OCI-LY7 (cell line): ENCODE measurements at regions not wholly inside any gene's neighbourhood (a gene's known extent, or its start where the extent isn't known, plus 50 kb on each side); places are given as distances from the start of the nearest gene placed in this dataset.
A peak's percentile ranks its signal among the peaks of the same experiment; 100 is the strongest.

Experiments used
- BruUV-seq: library from RNA; stranded (reverse); fragments of 400-500 nt; replicated peaks from 2 replicates; lab custom pipeline; 2021; lab: Mats Ljungman, UMichigan
- CTCF ChIA-PET: fragments of 300-600 bp; sonication (Branson Sonifier 250); formaldehyde crosslinking; loops from one replicate; lab custom pipeline; 2022; ENCODE audit warnings: antibody characterized with exemption; ENCODE audit not compliant: unreplicated experiment; lab: Charles Lee
- POLR2A ChIA-PET: fragments of 300-600 bp; sonication (Branson Sonifier 250); formaldehyde crosslinking; loops from one replicate; lab custom pipeline; 2022; ENCODE audit warnings: antibody characterized with exemption; lab: Charles Lee
- DNase-seq: peaks from one replicate; pipeline ENCODE4 v3.0.0-alpha.2; 2015; ENCODE audit warnings: low spot score
- H2AFZ ChIP-seq: fragments of 200-600 bp; sonication (generic), shearing (Covaris generic); 2 replicates; pipeline ENCODE4 v1.6.1; 2014; ENCODE audit warnings: mild to moderate bottlenecking, antibody characterized with exemption, low read length, moderate library complexity
- H3K27ac ChIP-seq: fragments of 200-600 bp; sonication (generic); 2 replicates; pipeline ENCODE4 v1.5.1; 2014; ENCODE audit warnings: mixed run types, low read depth, mild to moderate bottlenecking, moderate library complexity, low read length, inconsistent platforms; ENCODE audit not compliant: poor library complexity, severe bottlenecking
- H3K36me3 ChIP-seq: fragments of 200-600 bp; sonication (generic); 2 replicates; pipeline ENCODE4 v1.6.1; 2014; ENCODE audit warnings: mild to moderate bottlenecking, antibody characterized with exemption, low read length, moderate library complexity, mixed read lengths; ENCODE audit not compliant: insufficient read depth
- H3K4me1 ChIP-seq: fragments of 200-600 bp; sonication (generic); 2 replicates; pipeline ENCODE4 v1.5.1; 2014; ENCODE audit warnings: mild to moderate bottlenecking, low read length; ENCODE audit not compliant: insufficient read depth, poor library complexity, severe bottlenecking
- H3K4me2 ChIP-seq: fragments of 200-600 bp; sonication (generic); 2 replicates; pipeline ENCODE4 v1.6.1; 2014; ENCODE audit warnings: mild to moderate bottlenecking, low read length
- H3K4me3 ChIP-seq: fragments of 200-600 bp; sonication (generic); 2 replicates; pipeline ENCODE4 v1.5.1; 2014; ENCODE audit warnings: mild to moderate bottlenecking, low read depth, low read length; ENCODE audit not compliant: poor library complexity, severe bottlenecking
- H3K79me2 ChIP-seq: fragments of 200-600 bp; sonication (generic); 2 replicates; pipeline ENCODE4 v1.6.1; 2016; ENCODE audit warnings: low read depth, mild to moderate bottlenecking, low read length, moderate library complexity, mixed read lengths; ENCODE audit not compliant: insufficient read depth
- H3K9me2 ChIP-seq: fragments of 200-600 bp; sonication (generic); 2 replicates; pipeline ENCODE4 v1.6.1; 2016; ENCODE audit warnings: mild to moderate bottlenecking, low read length, mixed read lengths; ENCODE audit not compliant: insufficient read depth
- H3K9me3 ChIP-seq: fragments of 200-600 bp; sonication (generic); 2 replicates; pipeline ENCODE4 v1.6.1; 2014; ENCODE audit warnings: mild to moderate bottlenecking, mixed run types, low read length, mixed read lengths
- H4K20me1 ChIP-seq: fragments of 200-600 bp; sonication (generic); 2 replicates; pipeline ENCODE4 v1.6.1; 2014; ENCODE audit warnings: mild to moderate bottlenecking, antibody characterized with exemption, low read length, moderate library complexity, mixed read lengths; ENCODE audit not compliant: insufficient read depth
- EZH2phosphoT487 ChIP-seq: fragments of 200-600 bp; sonication (generic); IDR thresholded peaks from 2 replicates; pipeline ENCODE4 v1.6.1; 2018; ENCODE audit warnings: low read depth, borderline replicate concordance, mild to moderate bottlenecking, mixed run types, antibody characterized with exemption, low read length, moderate library complexity, mixed read lengths
- intact Hi-C: fragments of 100-400 bp; cut with micrococcal nuclease; formaldehyde crosslinking; loops from one replicate; pipeline ENCODE4 v1.10.0; 2022; ENCODE audit not compliant: unreplicated experiment
- TF ChIP-seq, protein P1 (sequence below): fragments of 200-600 bp; sonication (generic); conservative IDR thresholded peaks from 2 replicates; pipeline ENCODE4 v1.5.1; 2014; ENCODE audit warnings: mild to moderate bottlenecking, antibody characterized with exemption, low read length, moderate library complexity, mixed read lengths

DNA sequence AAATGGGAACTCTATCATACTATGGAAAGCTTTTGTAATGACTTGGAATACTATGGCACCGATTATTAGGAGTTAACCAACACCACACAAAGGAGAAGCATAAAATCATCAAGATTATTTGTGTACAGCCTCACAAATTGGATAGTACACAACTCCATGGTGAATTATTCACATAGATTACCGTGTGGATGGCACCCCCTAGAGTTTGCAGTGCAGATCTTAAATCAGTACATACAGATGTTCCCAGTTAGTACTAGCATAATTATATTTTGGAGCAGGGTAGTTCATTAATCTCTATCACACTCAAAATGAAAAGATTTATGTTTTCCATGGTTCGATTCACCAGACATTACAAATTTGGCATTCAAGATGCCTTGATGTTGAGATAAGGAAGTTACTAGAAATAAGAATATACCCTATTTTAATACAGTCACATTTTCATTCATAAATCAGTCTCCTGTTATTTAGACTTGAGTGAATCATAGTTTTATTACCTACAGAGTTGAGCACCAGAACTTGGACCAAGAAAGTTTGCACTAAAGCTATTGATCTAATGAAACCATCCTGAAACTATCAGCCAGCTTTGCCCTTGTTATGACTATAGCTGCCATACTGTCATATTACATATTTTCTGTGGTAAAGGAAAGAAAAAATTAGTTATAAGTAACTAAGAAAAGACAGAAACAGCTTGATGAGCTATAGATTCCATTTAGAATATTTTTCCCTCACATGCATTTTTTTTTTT is 531.8 kb downstream of the GLUD2 start:
- H2AFZ ChIP-seq: no peak overlapping the region
- POLR2A ChIA-PET: no interaction called here
- no peak overlapping the region for H3K4me3 ChIP-seq
- TF ChIP-seq, protein P1, sequence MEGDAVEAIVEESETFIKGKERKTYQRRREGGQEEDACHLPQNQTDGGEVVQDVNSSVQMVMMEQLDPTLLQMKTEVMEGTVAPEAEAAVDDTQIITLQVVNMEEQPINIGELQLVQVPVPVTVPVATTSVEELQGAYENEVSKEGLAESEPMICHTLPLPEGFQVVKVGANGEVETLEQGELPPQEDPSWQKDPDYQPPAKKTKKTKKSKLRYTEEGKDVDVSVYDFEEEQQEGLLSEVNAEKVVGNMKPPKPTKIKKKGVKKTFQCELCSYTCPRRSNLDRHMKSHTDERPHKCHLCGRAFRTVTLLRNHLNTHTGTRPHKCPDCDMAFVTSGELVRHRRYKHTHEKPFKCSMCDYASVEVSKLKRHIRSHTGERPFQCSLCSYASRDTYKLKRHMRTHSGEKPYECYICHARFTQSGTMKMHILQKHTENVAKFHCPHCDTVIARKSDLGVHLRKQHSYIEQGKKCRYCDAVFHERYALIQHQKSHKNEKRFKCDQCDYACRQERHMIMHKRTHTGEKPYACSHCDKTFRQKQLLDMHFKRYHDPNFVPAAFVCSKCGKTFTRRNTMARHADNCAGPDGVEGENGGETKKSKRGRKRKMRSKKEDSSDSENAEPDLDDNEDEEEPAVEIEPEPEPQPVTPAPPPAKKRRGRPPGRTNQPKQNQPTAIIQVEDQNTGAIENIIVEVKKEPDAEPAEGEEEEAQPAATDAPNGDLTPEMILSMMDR: peak; percentile 75
- TF ChIP-seq EZH2phosphoT487: no peak
- no peak overlapping the region for H3K4me2 ChIP-seq
- BruUV-seq: no TSS peak
- no peaks in the 10 kb centered on the region for H4K20me1 ChIP-seq
- H3K27ac ChIP-seq: no peak overlapping the region
- peak; percentile 55 for DNase-seq
- no peaks in the 10 kb centered on the region for H3K79me2 ChIP-seq
- CTCF ChIA-PET: no interaction called here
- no peaks in the 10 kb centered on the region for H3K9me3 ChIP-seq
- no peaks in the 10 kb centered on the region for H3K4me1 ChIP-seq
- intact Hi-C loops: loop anchor here (5.0 kb wide), 1 partner anchor 257 kb away; no protein-coding TSS in a partner anchor
- H3K36me3 ChIP-seq: no peaks in the 10 kb centered on the region
- no peaks in the 10 kb centered on the region for H3K9me2 ChIP-seq

DNA sequence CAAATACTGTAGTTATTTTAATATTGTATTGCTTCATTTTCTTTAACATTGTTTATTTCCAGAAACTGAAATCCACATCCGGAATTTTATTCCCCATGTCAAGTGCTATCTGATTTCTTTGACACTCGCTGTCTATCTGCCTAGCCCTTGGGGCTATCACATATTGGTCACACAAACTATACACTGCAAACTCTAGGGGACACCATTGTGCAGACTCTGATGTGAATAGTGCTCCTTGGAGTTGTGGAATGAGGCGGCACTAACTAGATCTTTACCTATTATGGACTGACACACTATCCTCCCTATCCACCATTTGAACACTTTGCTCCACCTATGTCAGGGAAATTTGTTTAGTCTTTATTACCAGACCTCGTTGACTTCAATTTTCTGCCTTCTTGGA is 534.5 kb downstream of the GLUD2 start:
- Histone ChIP-seq H3K4me1 (no peaks in the 10 kb centered on the region), H2AFZ (no peak overlapping the region), H3K79me2 (no peaks in the 10 kb centered on the region), H3K4me3 (no peak overlapping the region), H3K36me3 (no peaks in the 10 kb centered on the region), H3K9me3 (no peaks in the 10 kb centered on the region), H3K27ac (no peak overlapping the region), H3K4me2 (no peak overlapping the region), H4K20me1 (no peaks in the 10 kb centered on the region), H3K9me2 (no peaks in the 10 kb centered on the region)
- ChIA-PET CTCF (no interaction called here), POLR2A (no interaction called here)
- TF ChIP-seq EZH2phosphoT487: no peak
- TF ChIP-seq, protein P1: no peak
- BruUV-seq: no TSS peak
- DNase-seq: no peak
- intact Hi-C loops: no loop called here

DNA sequence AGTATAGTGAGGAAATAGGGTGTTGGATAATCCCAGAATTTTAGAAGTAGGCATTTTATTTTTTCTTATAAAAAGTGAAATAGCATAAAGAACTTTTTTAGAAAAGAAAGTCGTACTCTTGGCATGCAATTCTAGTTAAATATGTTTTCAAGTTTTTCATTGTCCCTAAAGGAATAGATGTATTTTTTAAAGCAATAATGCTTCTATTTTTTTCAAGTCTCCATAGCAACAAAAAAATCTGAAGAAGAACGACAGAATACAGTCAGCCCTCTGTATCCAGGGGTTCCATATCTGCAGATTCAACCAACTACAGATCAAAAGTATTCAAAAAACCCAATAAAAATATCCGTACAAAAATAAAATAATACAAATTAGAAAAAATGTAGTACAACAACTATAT is 538.2 kb downstream of the GLUD2 start:
- no peak for TF ChIP-seq EZH2phosphoT487
- TF ChIP-seq, protein P1: no peak
- Histone ChIP-seq H3K27ac (no peak overlapping the region), H3K79me2 (no peaks in the 10 kb centered on the region), H3K36me3 (no peaks in the 10 kb centered on the region), H3K9me3 (no peaks in the 10 kb centered on the region), H4K20me1 (no peaks in the 10 kb centered on the region), H2AFZ (no peak overlapping the region), H3K4me3 (no peak overlapping the region), H3K9me2 (no peaks in the 10 kb centered on the region), H3K4me2 (no peak overlapping the region), H3K4me1 (no peaks in the 10 kb centered on the region)
- CTCF ChIA-PET: no interaction called here
- POLR2A ChIA-PET: no interaction called here
- no peak for DNase-seq
- intact Hi-C loops: no loop called here
- no TSS peak for BruUV-seq
